ENCODE measurements at regions not wholly inside any gene's neighbourhood (a gene's known extent, or its start where the extent isn't known, plus 50 kb on each side); places are given as distances from the start of the nearest gene placed in this dataset.
"Not testable (repeated sequence)": the region's sequence is repeated elsewhere in the genome, so short reads cannot be mapped to it uniquely, and the experiment has no call there.

GRCh38 chr4:66300336-66300934, 630.1 kb upstream of the EPHA5 start:
- H3K9me3 Mint-ChIP-seq = peaks cover 4% of the 10 kb centered on the region
- H3K4me3 Mint-ChIP-seq = no peak overlapping the region
- CTCF ChIA-PET = no interaction called here
- H3K36me3 Mint-ChIP-seq (ENCODE audit: low read depth) = no peaks in the 10 kb centered on the region
- H3K27me3 Mint-ChIP-seq (ENCODE audit: low read depth) = no peaks in the 10 kb centered on the region
- intact Hi-C loops (cut with micrococcal nuclease) = no loop called here
- no peak for DNase-seq
- no peaks in the 10 kb centered on the region for H3K4me1 Mint-ChIP-seq (ENCODE audit: low read depth)
- H3K27ac Mint-ChIP-seq = no peak overlapping the region

- H3K27ac Mint-ChIP-seq = no peak overlapping the region
- no peak for DNase-seq
- H3K36me3 Mint-ChIP-seq (ENCODE audit: low read depth) = no peaks in the 10 kb centered on the region
- no peaks in the 10 kb centered on the region for H3K27me3 Mint-ChIP-seq (ENCODE audit: low read depth)
- CTCF ChIA-PET = no interaction called here
- intact Hi-C loops (cut with micrococcal nuclease) = no loop called here
- H3K4me3 Mint-ChIP-seq = no peak overlapping the region
- no peaks in the 10 kb centered on the region for H3K4me1 Mint-ChIP-seq (ENCODE audit: low read depth)
- H3K9me3 Mint-ChIP-seq = peaks cover 7% of the 10 kb centered on the region
These were observed 628.3 kb upstream of the EPHA5 start for GRCh38 chr4:66298569-66298968.

- intact Hi-C loops (cut with micrococcal nuclease) = no loop called here
- Mint-ChIP-seq H3K4me1 (ENCODE audit: low read depth) (no peaks in the 10 kb centered on the region), H3K36me3 (ENCODE audit: low read depth) (no peaks in the 10 kb centered on the region), H3K9me3 (peaks cover 7% of the 10 kb centered on the region), H3K4me3 (no peak overlapping the region), H3K27ac (no peak overlapping the region), H3K27me3 (ENCODE audit: low read depth) (no peaks in the 10 kb centered on the region)
- no peak for DNase-seq
- CTCF ChIA-PET = no interaction called here
These were observed 627.4 kb upstream of the EPHA5 start for GRCh38 chr4:66297703-66298102.

GRCh38 chr4:66294638-66295037, 624.3 kb upstream of the EPHA5 start:
- CTCF ChIA-PET = no interaction called here
- Mint-ChIP-seq H3K27ac (no peak overlapping the region), H3K9me3 (peaks cover 9% of the 10 kb centered on the region), H3K36me3 (ENCODE audit: low read depth) (no peaks in the 10 kb centered on the region), H3K4me3 (no peak overlapping the region), H3K27me3 (ENCODE audit: low read depth) (no peaks in the 10 kb centered on the region), H3K4me1 (ENCODE audit: low read depth) (no peaks in the 10 kb centered on the region)
- DNase-seq = no peak
- intact Hi-C loops (cut with micrococcal nuclease) = no loop called here

- Mint-ChIP-seq H3K36me3 (ENCODE audit: low read depth) (no peaks in the 10 kb centered on the region), H3K4me1 (ENCODE audit: low read depth) (no peaks in the 10 kb centered on the region), H3K27ac (no peak overlapping the region), H3K9me3 (peaks cover 8% of the 10 kb centered on the region), H3K4me3 (no peak overlapping the region), H3K27me3 (ENCODE audit: low read depth) (no peaks in the 10 kb centered on the region)
- DNase-seq = no peak
- intact Hi-C loops (cut with micrococcal nuclease) = no loop called here
- CTCF ChIA-PET = no interaction called here
These were observed 614.7 kb upstream of the EPHA5 start for GRCh38 chr4:66284991-66285451.

GRCh38 chr4:66279084-66279483, 608.8 kb upstream of the EPHA5 start:
- no peak for DNase-seq
- no peaks in the 10 kb centered on the region for H3K36me3 Mint-ChIP-seq (ENCODE audit: low read depth)
- CTCF ChIA-PET = no interaction called here
- H3K4me3 Mint-ChIP-seq = no peak overlapping the region
- intact Hi-C loops (cut with micrococcal nuclease) = no loop called here
- H3K27me3 Mint-ChIP-seq (ENCODE audit: low read depth) = no peaks in the 10 kb centered on the region
- no peaks in the 10 kb centered on the region for H3K4me1 Mint-ChIP-seq (ENCODE audit: low read depth)
- no peak overlapping the region for H3K27ac Mint-ChIP-seq
- peaks cover 5% of the 10 kb centered on the region for H3K9me3 Mint-ChIP-seq

GRCh38 chr4:66275411-66276038, 605.2 kb upstream of the EPHA5 start:
- intact Hi-C loops (cut with micrococcal nuclease) = no loop called here
- CTCF ChIA-PET = no interaction called here
- Mint-ChIP-seq H3K27ac (no peak overlapping the region), H3K4me1 (ENCODE audit: low read depth) (no peaks in the 10 kb centered on the region), H3K27me3 (ENCODE audit: low read depth) (no peaks in the 10 kb centered on the region), H3K36me3 (ENCODE audit: low read depth) (no peaks in the 10 kb centered on the region), H3K9me3 (peaks cover 8% of the 10 kb centered on the region), H3K4me3 (no peak overlapping the region)
- DNase-seq = no peak

- Mint-ChIP-seq H3K4me1 (ENCODE audit: low read depth) (no peaks in the 10 kb centered on the region), H3K36me3 (ENCODE audit: low read depth) (no peaks in the 10 kb centered on the region)
- CTCF ChIA-PET = no interaction called here
These were observed 602.8 kb upstream of the EPHA5 start for GRCh38 chr4:66273110-66273509.

GRCh38 chr4:66270356-66270755, 600.1 kb upstream of the EPHA5 start:
- DNase-seq; intact Hi-C loops (cut with micrococcal nuclease); H3K4me1 Mint-ChIP-seq (ENCODE audit: low read depth); H3K36me3 Mint-ChIP-seq (ENCODE audit: low read depth); H3K27ac Mint-ChIP-seq; H3K4me3 Mint-ChIP-seq; H3K27me3 Mint-ChIP-seq (ENCODE audit: low read depth); CTCF ChIA-PET: not testable (repeated sequence)
- peaks cover 16% of the 10 kb centered on the region for H3K9me3 Mint-ChIP-seq

More at GRCh38 chr4:66273110-66273509, 602.8 kb upstream of the EPHA5 start:
- intact Hi-C loops (cut with micrococcal nuclease) = no loop called here
- H3K9me3 Mint-ChIP-seq = peaks cover 12% of the 10 kb centered on the region
- H3K27ac Mint-ChIP-seq = no peak overlapping the region
- no peak for DNase-seq
- H3K27me3 Mint-ChIP-seq (ENCODE audit: low read depth) = no peaks in the 10 kb centered on the region
- H3K4me3 Mint-ChIP-seq = no peak overlapping the region

- DNase-seq; H3K27ac Mint-ChIP-seq; H3K27me3 Mint-ChIP-seq (ENCODE audit: low read depth); intact Hi-C loops (cut with micrococcal nuclease); CTCF ChIA-PET; H3K4me1 Mint-ChIP-seq (ENCODE audit: low read depth); H3K36me3 Mint-ChIP-seq (ENCODE audit: low read depth); H3K4me3 Mint-ChIP-seq: not testable (repeated sequence)
- peaks cover 13% of the 10 kb centered on the region for H3K9me3 Mint-ChIP-seq
These were observed 596.3 kb upstream of the EPHA5 start for GRCh38 chr4:66266554-66266953.

GRCh38 chr4:66266035-66266434, 595.7 kb upstream of the EPHA5 start:
- Mint-ChIP-seq H3K27ac (no peak overlapping the region), H3K9me3 (peaks cover 11% of the 10 kb centered on the region), H3K36me3 (ENCODE audit: low read depth) (no peaks in the 10 kb centered on the region), H3K4me1 (ENCODE audit: low read depth) (no peaks in the 10 kb centered on the region), H3K4me3 (no peak overlapping the region), H3K27me3 (ENCODE audit: low read depth) (no peaks in the 10 kb centered on the region)
- DNase-seq = no peak
- CTCF ChIA-PET = no interaction called here
- intact Hi-C loops (cut with micrococcal nuclease) = no loop called here

GRCh38 chr4:66252291-66252690, 582.0 kb upstream of the EPHA5 start:
- no peak overlapping the region for H3K27ac Mint-ChIP-seq
- no peaks in the 10 kb centered on the region for H3K27me3 Mint-ChIP-seq (ENCODE audit: low read depth)
- intact Hi-C loops (cut with micrococcal nuclease) = no loop called here
- no peaks in the 10 kb centered on the region for H3K4me1 Mint-ChIP-seq (ENCODE audit: low read depth)
- no peak overlapping the region for H3K4me3 Mint-ChIP-seq
- no peaks in the 10 kb centered on the region for H3K36me3 Mint-ChIP-seq (ENCODE audit: low read depth)
- no peak for DNase-seq
- H3K9me3 Mint-ChIP-seq = peaks cover 17% of the 10 kb centered on the region
- CTCF ChIA-PET = no interaction called here

GRCh38 chr4:66246643-66247042, 576.4 kb upstream of the EPHA5 start:
- Mint-ChIP-seq H3K27ac (no peak overlapping the region), H3K4me1 (ENCODE audit: low read depth) (no peaks in the 10 kb centered on the region), H3K27me3 (ENCODE audit: low read depth) (no peaks in the 10 kb centered on the region), H3K4me3 (no peak overlapping the region), H3K36me3 (ENCODE audit: low read depth) (no peaks in the 10 kb centered on the region), H3K9me3 (peaks cover 17% of the 10 kb centered on the region)
- DNase-seq = no peak
- intact Hi-C loops (cut with micrococcal nuclease) = no loop called here
- CTCF ChIA-PET = no interaction called here
